SU-DHL-6 (cell line): ENCODE measurements at regions not wholly inside any gene's neighbourhood (a gene's known extent, or its start where the extent isn't known, plus 50 kb on each side); places are given as distances from the start of the nearest gene placed in this dataset.

Experiments used
- H2AFZ ChIP-seq: fragments of 200-600 bp; sonication (generic); 2 replicates; pipeline ENCODE4 v1.6.1; 2014; ENCODE audit warnings: low read depth, mild to moderate bottlenecking, moderate library complexity, mixed read lengths, antibody characterized with exemption, low read length; ENCODE audit not compliant: severe bottlenecking
- H3F3A ChIP-seq: fragments of 200-600 bp; shearing (Covaris generic); 2 replicates; pipeline ENCODE4 v1.6.0; 2016; ENCODE audit warnings: antibody characterized with exemption, mild to moderate bottlenecking; ENCODE audit not compliant: insufficient read depth
- H3K27ac ChIP-seq: fragments of 200-600 bp; sonication (generic); 2 replicates; pipeline ENCODE4 v1.5.1; 2016; ENCODE audit warnings: low read depth, mild to moderate bottlenecking, low read length, moderate library complexity, mixed read lengths
- H3K27me3 ChIP-seq: fragments of 200-600 bp; sonication (generic), shearing (Covaris generic); 2 replicates; pipeline ENCODE4 v1.6.0; 2014; ENCODE audit warnings: mild to moderate bottlenecking, low read length
- H3K36me3 ChIP-seq: fragments of 200-600 bp; sonication (generic); 2 replicates; pipeline ENCODE4 v1.6.1; 2014; ENCODE audit warnings: mild to moderate bottlenecking, low read length, mixed read lengths
- H3K4me2 ChIP-seq: fragments of 300-600, 200-600 bp; shearing (Covaris generic), sonication (generic); 2 replicates; pipeline ENCODE4 v1.6.0; 2014; ENCODE audit warnings: low read length, low read depth, mild to moderate bottlenecking; ENCODE audit not compliant: poor library complexity, severe bottlenecking
- H3K4me3 ChIP-seq: fragments of 200-600 bp; sonication (generic); 2 replicates; pipeline ENCODE4 v1.5.1; 2014; ENCODE audit warnings: antibody characterized with exemption, low read length, mild to moderate bottlenecking, mixed read lengths; ENCODE audit not compliant: insufficient read depth, poor library complexity, severe bottlenecking
- H3K79me2 ChIP-seq: fragments of 200-600 bp; sonication (generic); 2 replicates; pipeline ENCODE4 v1.6.1; 2014; ENCODE audit warnings: mild to moderate bottlenecking, low read length, moderate library complexity; ENCODE audit not compliant: insufficient read depth
- H3K9ac ChIP-seq: fragments of 200-600 bp; sonication (generic); 2 replicates; pipeline ENCODE4 v1.7.0; 2014; ENCODE audit warnings: mild to moderate bottlenecking, low read length
- H3K9me2 ChIP-seq: fragments of 200-600 bp; sonication (generic); replicated peaks from 2 replicates; pipeline ENCODE4 v1.6.1; 2014; ENCODE audit warnings: low read length; ENCODE audit not compliant: insufficient read depth
- H3K9me3 ChIP-seq: fragments of 200-600 bp; sonication (generic); 2 replicates; pipeline ENCODE4 v1.6.1; 2014; ENCODE audit warnings: low read length, mixed read lengths; ENCODE audit not compliant: insufficient read depth
- H4K20me1 ChIP-seq: fragments of 200-600 bp; sonication (generic); 2 replicates; pipeline ENCODE4 v1.6.1; 2014; ENCODE audit warnings: low read depth, mild to moderate bottlenecking, antibody characterized with exemption, low read length, moderate library complexity, mixed read lengths
- CTCF ChIP-seq: fragments of 200-600 bp; sonication (generic); IDR thresholded peaks from one replicate; pipeline ENCODE4 v1.5.1; 2017; ENCODE audit warnings: antibody characterized with exemption, mild to moderate bottlenecking, low read length, moderate library complexity; ENCODE audit not compliant: insufficient read depth, poor library complexity, severe bottlenecking
- EZH2phosphoT487 ChIP-seq: fragments of 200-600 bp; sonication (generic), shearing (Covaris generic); conservative IDR thresholded peaks from 2 replicates; pipeline ENCODE4 v1.6.1; 2018; ENCODE audit warnings: mild to moderate bottlenecking, antibody characterized with exemption, low read length, moderate library complexity, mixed read lengths

DNA sequence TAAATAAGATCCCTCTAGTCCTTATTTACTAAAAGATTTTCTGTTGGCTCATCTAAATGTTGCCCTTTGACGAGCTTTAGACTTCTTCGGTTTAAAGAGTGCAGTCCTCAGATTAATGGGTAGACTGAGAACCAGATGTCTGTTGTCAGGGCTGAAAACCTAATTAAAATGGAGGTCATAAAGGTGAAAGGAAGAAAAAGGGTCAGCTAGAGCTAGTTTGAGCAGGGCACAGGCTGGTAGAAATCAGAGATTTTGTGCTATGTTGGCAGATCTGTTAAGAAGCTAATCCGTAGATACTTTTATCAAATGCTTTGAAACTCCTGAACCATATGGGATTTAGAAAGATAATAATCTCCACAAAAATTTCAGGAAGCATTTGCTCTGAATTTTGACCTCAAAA is 959.0 kb downstream of the PLA2G4A start:
- peak overlapping the region; percentile 68 for H2AFZ ChIP-seq
- no peak for TF ChIP-seq CTCF
- no peak for TF ChIP-seq EZH2phosphoT487

GRCh38 chr1:187788718-187789117 is 960.0 kb downstream of the PLA2G4A start:
- no peaks in the 10 kb centered on the region for H3K36me3 ChIP-seq
- no peaks in the 10 kb centered on the region for H3K9me3 ChIP-seq
- no peak overlapping the region for H3K4me3 ChIP-seq
- no peaks in the 10 kb centered on the region for H3K9me2 ChIP-seq
- no peak overlapping the region for H2AFZ ChIP-seq
- H4K20me1 ChIP-seq: no peaks in the 10 kb centered on the region
- no peak overlapping the region for H3K9ac ChIP-seq
- H3K27me3 ChIP-seq: no peaks in the 10 kb centered on the region
- no peak overlapping the region for H3K4me2 ChIP-seq
- H3F3A ChIP-seq: no peaks in the 10 kb centered on the region
- TF ChIP-seq EZH2phosphoT487 (no peak), CTCF (no peak)
- no peak overlapping the region for H3K27ac ChIP-seq
- no peaks in the 10 kb centered on the region for H3K79me2 ChIP-seq

More for the DNA sequence above, 959.0 kb downstream of the PLA2G4A start:
- no peaks in the 10 kb centered on the region for H3K36me3 ChIP-seq
- H3K27ac ChIP-seq: no peak overlapping the region
- no peaks in the 10 kb centered on the region for H3K9me3 ChIP-seq
- no peaks in the 10 kb centered on the region for H3K27me3 ChIP-seq
- no peak overlapping the region for H3K4me3 ChIP-seq
- no peaks in the 10 kb centered on the region for H4K20me1 ChIP-seq
- H3K4me2 ChIP-seq: no peak overlapping the region
- no peaks in the 10 kb centered on the region for H3K79me2 ChIP-seq
- no peak overlapping the region for H3K9ac ChIP-seq
- H3F3A ChIP-seq: no peaks in the 10 kb centered on the region
- no peaks in the 10 kb centered on the region for H3K9me2 ChIP-seq

DNA sequence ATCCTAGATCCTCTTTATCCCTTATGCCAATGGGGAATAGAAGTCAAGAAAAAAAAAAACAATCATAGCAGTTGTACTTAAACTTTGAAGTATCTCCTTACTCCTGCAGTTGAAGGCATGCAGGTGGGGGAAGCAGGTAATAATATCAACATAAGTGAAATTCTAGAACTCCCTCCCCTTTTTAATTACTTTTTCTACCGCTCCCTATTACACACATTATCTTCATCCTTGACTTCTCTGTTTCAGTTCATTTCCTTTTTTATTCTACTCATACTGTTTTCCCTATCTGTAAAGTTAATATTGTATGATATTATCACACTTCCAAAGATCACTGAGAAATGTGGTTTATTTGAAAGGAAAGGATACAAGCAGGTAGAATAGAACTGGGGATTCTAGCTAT is 962.0 kb downstream of the PLA2G4A start:
- no peak overlapping the region for H3K4me3 ChIP-seq
- no peaks in the 10 kb centered on the region for H3K79me2 ChIP-seq
- no peaks in the 10 kb centered on the region for H3F3A ChIP-seq
- H3K9me2 ChIP-seq: no peaks in the 10 kb centered on the region
- H3K27me3 ChIP-seq: no peaks in the 10 kb centered on the region
- no peak overlapping the region for H3K4me2 ChIP-seq
- H3K9me3 ChIP-seq: no peaks in the 10 kb centered on the region
- no peak overlapping the region for H3K27ac ChIP-seq
- no peak overlapping the region for H2AFZ ChIP-seq
- H3K36me3 ChIP-seq: no peaks in the 10 kb centered on the region
- no peak for TF ChIP-seq CTCF
- TF ChIP-seq EZH2phosphoT487: no peak
- no peaks in the 10 kb centered on the region for H4K20me1 ChIP-seq
- H3K9ac ChIP-seq: no peak overlapping the region
